ENCODE measurements at regions not wholly inside any gene's neighbourhood (a gene's known extent, or its start where the extent isn't known, plus 50 kb on each side); places are given as distances from the start of the nearest gene placed in this dataset.

DNA sequence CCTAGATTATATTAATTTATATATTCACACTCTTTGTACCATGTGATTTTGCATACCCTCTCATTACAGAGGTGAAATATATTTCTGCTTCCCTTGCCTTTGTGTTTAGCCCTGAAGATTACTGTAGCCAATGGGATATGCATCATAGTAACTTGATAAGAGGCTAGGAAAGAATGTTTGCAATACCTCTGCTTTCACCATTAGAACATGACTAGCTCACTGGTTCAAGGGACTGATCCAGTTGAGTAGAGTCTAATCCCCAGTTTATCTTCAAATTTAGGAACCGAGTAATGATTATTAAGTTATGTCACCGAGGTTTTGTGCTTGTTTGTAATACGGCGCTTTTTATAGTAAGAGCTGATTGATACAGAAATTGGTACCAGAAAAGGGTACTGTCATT lies 552.6 kb upstream of the GJE1 start:
- TF ChIP-seq, protein P1, sequence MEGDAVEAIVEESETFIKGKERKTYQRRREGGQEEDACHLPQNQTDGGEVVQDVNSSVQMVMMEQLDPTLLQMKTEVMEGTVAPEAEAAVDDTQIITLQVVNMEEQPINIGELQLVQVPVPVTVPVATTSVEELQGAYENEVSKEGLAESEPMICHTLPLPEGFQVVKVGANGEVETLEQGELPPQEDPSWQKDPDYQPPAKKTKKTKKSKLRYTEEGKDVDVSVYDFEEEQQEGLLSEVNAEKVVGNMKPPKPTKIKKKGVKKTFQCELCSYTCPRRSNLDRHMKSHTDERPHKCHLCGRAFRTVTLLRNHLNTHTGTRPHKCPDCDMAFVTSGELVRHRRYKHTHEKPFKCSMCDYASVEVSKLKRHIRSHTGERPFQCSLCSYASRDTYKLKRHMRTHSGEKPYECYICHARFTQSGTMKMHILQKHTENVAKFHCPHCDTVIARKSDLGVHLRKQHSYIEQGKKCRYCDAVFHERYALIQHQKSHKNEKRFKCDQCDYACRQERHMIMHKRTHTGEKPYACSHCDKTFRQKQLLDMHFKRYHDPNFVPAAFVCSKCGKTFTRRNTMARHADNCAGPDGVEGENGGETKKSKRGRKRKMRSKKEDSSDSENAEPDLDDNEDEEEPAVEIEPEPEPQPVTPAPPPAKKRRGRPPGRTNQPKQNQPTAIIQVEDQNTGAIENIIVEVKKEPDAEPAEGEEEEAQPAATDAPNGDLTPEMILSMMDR (IDR thresholded peaks at IDR 0.05; ENCODE audit: low read depth, low read length) = no peak
- TF ChIP-seq POLR2A (IDR thresholded peaks at IDR 0.05; ENCODE audit: extremely low read depth, insufficient read length) (no peak), MYC (IDR thresholded peaks at IDR 0.05; ENCODE audit: low read depth, low read length) (no peak)
- TF ChIP-seq, protein P2, sequence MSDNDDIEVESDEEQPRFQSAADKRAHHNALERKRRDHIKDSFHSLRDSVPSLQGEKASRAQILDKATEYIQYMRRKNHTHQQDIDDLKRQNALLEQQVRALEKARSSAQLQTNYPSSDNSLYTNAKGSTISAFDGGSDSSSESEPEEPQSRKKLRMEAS (IDR thresholded peaks at IDR 0.05; ENCODE audit: low read depth, low read length) = no peak
